ENCODE measurements at regions not wholly inside any gene's neighbourhood (a gene's known extent, or its start where the extent isn't known, plus 50 kb on each side); places are given as distances from the start of the nearest gene placed in this dataset.

DNA sequence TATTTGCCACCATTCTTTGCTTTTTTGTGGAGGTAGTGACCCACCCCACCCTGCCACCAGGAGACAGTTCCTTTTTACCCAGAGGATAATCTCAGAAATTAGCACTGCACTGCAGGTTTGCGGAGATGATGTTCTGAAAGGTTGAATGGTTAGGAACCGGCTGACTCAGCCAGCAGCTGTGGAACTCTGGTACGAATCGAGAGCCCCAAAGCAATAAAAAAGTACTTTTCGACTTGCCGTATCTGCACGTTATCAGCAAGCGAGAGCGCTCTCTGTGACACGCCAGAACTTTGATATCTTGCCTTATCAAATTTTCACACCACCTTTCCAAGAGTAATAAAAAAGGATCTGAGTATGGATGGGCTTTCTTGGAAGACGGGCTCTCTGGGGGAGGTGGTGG is 96.3 kb upstream of the EEF2KMT start:
- Mint-ChIP-seq H3K27ac (no peak overlapping the region), H3K4me1 (no peaks in the 10 kb centered on the region), H3K9me3 (peaks cover 0 to 7% (median 0%) of the 10 kb centered on the region in 8 donors), H3K36me3 (no peaks in the 10 kb centered on the region), H3K27me3 (peaks cover 10 to 17% of the 10 kb centered on the region in 2 donors), H3K4me3 (no peak overlapping the region)
- H3K27me3 ChIP-seq (ENCODE audit: insufficient read depth, low read length) = no peaks in the 10 kb centered on the region
- no peaks in the 10 kb centered on the region for H3K9me3 ChIP-seq (ENCODE audit: control insufficient read depth in 1 of 2, low read length in 2 of 2)
- CTCF ChIA-PET (ENCODE audit: partially characterized antibody) = no interaction called here
- no peaks in the 10 kb centered on the region for H3K36me3 ChIP-seq (ENCODE audit: insufficient read depth, low read length)
- H3K4me1 ChIP-seq (ENCODE audit: insufficient read depth, low read length) = no peaks in the 10 kb centered on the region
- intact Hi-C loops (cut with micrococcal nuclease) = no loop called here
- H3K4me3 ChIP-seq (ENCODE audit: low read length in 2 of 2) = no peak overlapping the region
- no peak for DNase-seq
- POLR2A ChIA-PET (ENCODE audit: partially characterized antibody) = no interaction called here
- no peak overlapping the region for H3K27ac ChIP-seq (ENCODE audit: low read depth, low read length)

- H3K27ac Mint-ChIP-seq = no peak overlapping the region
- peaks cover 3 to 5% of the 10 kb centered on the region in 2 donors for H3K27me3 Mint-ChIP-seq
- Histone ChIP-seq H3K27me3 (ENCODE audit: insufficient read depth, low read length) (no peaks in the 10 kb centered on the region), H3K4me3 (ENCODE audit: low read length in 2 of 2) (no peak overlapping the region), H3K36me3 (ENCODE audit: insufficient read depth, low read length) (no peaks in the 10 kb centered on the region), H3K9me3 (ENCODE audit: control insufficient read depth in 1 of 2, low read length in 2 of 2) (no peaks in the 10 kb centered on the region), H3K4me1 (ENCODE audit: insufficient read depth, low read length) (no peaks in the 10 kb centered on the region), H3K27ac (ENCODE audit: low read depth, low read length) (no peak overlapping the region)
- H3K4me1 Mint-ChIP-seq = no peaks in the 10 kb centered on the region
- H3K9me3 Mint-ChIP-seq = no peaks in the 10 kb centered on the region
- no peak for DNase-seq
- intact Hi-C loops (cut with micrococcal nuclease) = no loop called here
- ChIA-PET CTCF (ENCODE audit: partially characterized antibody) (no interaction called here), POLR2A (ENCODE audit: partially characterized antibody) (no interaction called here)
- no peaks in the 10 kb centered on the region for H3K36me3 Mint-ChIP-seq
- H3K4me3 Mint-ChIP-seq = no peak overlapping the region
Measured at GRCh38 chr16:5188989-5189352, 91.4 kb upstream of the EEF2KMT start.

- no peaks in the 10 kb centered on the region for H3K36me3 ChIP-seq (ENCODE audit: insufficient read depth, low read length)
- H3K4me3 Mint-ChIP-seq = no peak overlapping the region
- intact Hi-C loops (cut with micrococcal nuclease) = no loop called here
- H3K9me3 ChIP-seq (ENCODE audit: control insufficient read depth in 1 of 2, low read length in 2 of 2) = no peaks in the 10 kb centered on the region
- POLR2A ChIA-PET (ENCODE audit: partially characterized antibody) = no interaction called here
- peaks cover 3 to 5% of the 10 kb centered on the region in 2 donors for H3K27me3 Mint-ChIP-seq
- no peaks in the 10 kb centered on the region for H3K4me1 Mint-ChIP-seq
- no peak overlapping the region for H3K27ac Mint-ChIP-seq
- H3K27ac ChIP-seq (ENCODE audit: low read depth, low read length) = no peak overlapping the region
- no peak for DNase-seq
- no peaks in the 10 kb centered on the region for H3K4me1 ChIP-seq (ENCODE audit: insufficient read depth, low read length)
- H3K27me3 ChIP-seq (ENCODE audit: insufficient read depth, low read length) = no peaks in the 10 kb centered on the region
- H3K4me3 ChIP-seq (ENCODE audit: low read length in 2 of 2) = no peak overlapping the region
- no peaks in the 10 kb centered on the region for H3K36me3 Mint-ChIP-seq
- no peaks in the 10 kb centered on the region for H3K9me3 Mint-ChIP-seq
- CTCF ChIA-PET (ENCODE audit: partially characterized antibody) = no interaction called here
Measured at GRCh38 chr16:5188318-5188988, 90.9 kb upstream of the EEF2KMT start.

- H3K4me1 ChIP-seq (ENCODE audit: insufficient read depth, low read length) = no peaks in the 10 kb centered on the region
- CTCF ChIA-PET (ENCODE audit: partially characterized antibody) = no interaction called here
- intact Hi-C loops (cut with micrococcal nuclease) = no loop called here
- Mint-ChIP-seq H3K4me3 (no peak overlapping the region), H3K27ac (no peak overlapping the region), H3K9me3 (no peaks in the 10 kb centered on the region), H3K4me1 (no peaks in the 10 kb centered on the region), H3K36me3 (no peaks in the 10 kb centered on the region), H3K27me3 (peaks cover 1 to 3% of the 10 kb centered on the region in 2 donors)
- H3K4me3 ChIP-seq (ENCODE audit: low read length in 2 of 2) = no peak overlapping the region
- no peak overlapping the region for H3K27ac ChIP-seq (ENCODE audit: low read depth, low read length)
- no peaks in the 10 kb centered on the region for H3K9me3 ChIP-seq (ENCODE audit: control insufficient read depth in 1 of 2, low read length in 2 of 2)
- DNase-seq = no peak
- no peaks in the 10 kb centered on the region for H3K27me3 ChIP-seq (ENCODE audit: insufficient read depth, low read length)
- POLR2A ChIA-PET (ENCODE audit: partially characterized antibody) = no interaction called here
- no peaks in the 10 kb centered on the region for H3K36me3 ChIP-seq (ENCODE audit: insufficient read depth, low read length)
Measured at GRCh38 chr16:5187402-5187952, 89.9 kb upstream of the EEF2KMT start.

- peaks cover 0 to 2% (median 0%) of the 10 kb centered on the region in 8 donors for H3K9me3 Mint-ChIP-seq
- no peak overlapping the region for H3K27ac Mint-ChIP-seq
- H3K27me3 Mint-ChIP-seq = peaks cover 1 to 4% of the 10 kb centered on the region in 2 donors
- Histone ChIP-seq H3K4me1 (ENCODE audit: insufficient read depth, low read length) (no peaks in the 10 kb centered on the region), H3K27me3 (ENCODE audit: insufficient read depth, low read length) (no peaks in the 10 kb centered on the region), H3K9me3 (ENCODE audit: control insufficient read depth in 1 of 2, low read length in 2 of 2) (no peaks in the 10 kb centered on the region), H3K36me3 (ENCODE audit: insufficient read depth, low read length) (no peaks in the 10 kb centered on the region), H3K27ac (ENCODE audit: low read depth, low read length) (no peak overlapping the region), H3K4me3 (ENCODE audit: low read length in 2 of 2) (no peak overlapping the region)
- no peak for DNase-seq
- H3K4me1 Mint-ChIP-seq = no peaks in the 10 kb centered on the region
- H3K36me3 Mint-ChIP-seq = no peaks in the 10 kb centered on the region
- no peak overlapping the region for H3K4me3 Mint-ChIP-seq
- ChIA-PET CTCF (ENCODE audit: partially characterized antibody) (no interaction called here), POLR2A (ENCODE audit: partially characterized antibody) (no interaction called here)
- intact Hi-C loops (cut with micrococcal nuclease) = no loop called here
Measured at GRCh38 chr16:5186381-5186903, 88.8 kb upstream of the EEF2KMT start.

DNA sequence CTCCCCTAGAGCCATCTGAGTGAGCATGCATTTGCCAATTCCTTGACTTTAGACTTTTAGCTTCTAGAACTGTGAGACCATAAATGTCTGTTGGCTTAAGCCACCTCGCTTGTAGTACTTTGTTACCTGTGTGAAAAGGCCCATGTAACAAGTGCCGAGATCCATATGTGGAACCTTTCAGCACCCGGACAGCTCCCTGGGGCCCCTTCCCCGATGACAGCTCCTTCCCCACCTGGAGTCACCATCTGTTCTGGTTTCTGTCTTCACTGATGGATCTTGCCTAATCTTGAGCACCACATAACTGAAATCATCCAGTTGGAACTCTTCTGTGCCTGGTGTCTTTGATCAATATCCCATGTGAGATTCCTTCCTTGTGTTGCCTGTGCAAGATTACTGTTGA is 78.9 kb upstream of the EEF2KMT start:
- Mint-ChIP-seq H3K27me3 (peaks cover 13 to 26% of the 10 kb centered on the region in 2 donors), H3K4me1 (no peaks in the 10 kb centered on the region), H3K36me3 (peaks cover 3 to 6% of the 10 kb centered on the region in 2 donors), H3K27ac (no peak overlapping the region), H3K4me3 (no peak overlapping the region), H3K9me3 (peaks cover 3 to 61% (median 43%) of the 10 kb centered on the region in 8 donors)
- Histone ChIP-seq H3K4me3 (ENCODE audit: low read length in 2 of 2) (no peak overlapping the region), H3K4me1 (ENCODE audit: insufficient read depth, low read length) (no peaks in the 10 kb centered on the region), H3K36me3 (ENCODE audit: insufficient read depth, low read length) (no peaks in the 10 kb centered on the region), H3K9me3 (ENCODE audit: control insufficient read depth in 1 of 2, low read length in 2 of 2) (peaks cover 0 to 5% of the 10 kb centered on the region in 2 donors), H3K27me3 (ENCODE audit: insufficient read depth, low read length) (no peaks in the 10 kb centered on the region), H3K27ac (ENCODE audit: low read depth, low read length) (no peak overlapping the region)
- DNase-seq = no peak
- intact Hi-C loops (cut with micrococcal nuclease) = no loop called here
- POLR2A ChIA-PET (ENCODE audit: partially characterized antibody) = no interaction called here
- CTCF ChIA-PET (ENCODE audit: partially characterized antibody) = no interaction called here

DNA sequence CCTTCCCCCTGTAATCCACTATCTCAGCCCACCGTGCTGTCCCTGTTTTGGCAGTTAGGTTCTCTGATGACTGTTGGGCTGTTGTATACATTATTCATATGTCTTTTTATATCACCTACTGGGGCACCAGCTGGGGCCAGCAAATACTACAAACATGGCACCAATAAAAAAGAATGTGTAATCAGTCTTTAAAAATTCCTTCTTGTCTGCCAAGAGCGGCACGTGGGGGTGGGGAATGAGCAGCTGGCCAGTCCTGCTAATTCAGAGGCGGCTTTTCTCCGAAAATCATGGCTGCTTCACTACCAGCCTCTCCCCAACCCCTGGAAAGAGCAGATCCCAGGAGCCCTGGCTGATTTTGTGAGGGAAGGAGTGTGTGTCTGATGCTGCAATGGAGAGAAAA is 77.7 kb upstream of the EEF2KMT start:
- H3K4me1 ChIP-seq (ENCODE audit: insufficient read depth, low read length) = no peaks in the 10 kb centered on the region
- peaks cover 0 to 51% (median 37%) of the 10 kb centered on the region in 8 donors for H3K9me3 Mint-ChIP-seq
- intact Hi-C loops (cut with micrococcal nuclease) = no loop called here
- peaks cover 0 to 5% of the 10 kb centered on the region in 2 donors for H3K9me3 ChIP-seq (ENCODE audit: control insufficient read depth in 1 of 2, low read length in 2 of 2)
- H3K27ac Mint-ChIP-seq = no peak overlapping the region
- no peak overlapping the region for H3K4me3 ChIP-seq (ENCODE audit: low read length in 2 of 2)
- H3K27me3 ChIP-seq (ENCODE audit: insufficient read depth, low read length) = no peaks in the 10 kb centered on the region
- peaks cover 17 to 23% of the 10 kb centered on the region in 2 donors for H3K27me3 Mint-ChIP-seq
- H3K36me3 Mint-ChIP-seq = peaks cover 3 to 6% of the 10 kb centered on the region in 2 donors
- POLR2A ChIA-PET (ENCODE audit: partially characterized antibody) = no interaction called here
- H3K36me3 ChIP-seq (ENCODE audit: insufficient read depth, low read length) = no peaks in the 10 kb centered on the region
- CTCF ChIA-PET (ENCODE audit: partially characterized antibody) = no interaction called here
- H3K4me3 Mint-ChIP-seq = no peak overlapping the region
- DNase-seq = no peak
- H3K27ac ChIP-seq (ENCODE audit: low read depth, low read length) = no peak overlapping the region
- no peaks in the 10 kb centered on the region for H3K4me1 Mint-ChIP-seq

Measured in CD4-positive, alpha-beta memory T cell (primary cell).